Left ventricle myocardium inferior (tissue), 1 donor: ENCODE measurements at regions not wholly inside any gene's neighbourhood (a gene's known extent, or its start where the extent isn't known, plus 50 kb on each side); places are given as distances from the start of the nearest gene placed in this dataset.
"Not testable (repeated sequence)": the region's sequence is repeated elsewhere in the genome, so short reads cannot be mapped to it uniquely, and the experiment has no call there.

Experiments
- DNase-seq: peaks from one replicate; pipeline ENCODE4 v3.0.0-alpha.2; 2020
- H3K27ac ChIP-seq: fragments of 200-600 bp; replicated peaks from 2 replicates; pipeline ENCODE4 v1.8.0; 2021
- H3K27me3 ChIP-seq: fragments of 200-600 bp; 2 replicates; pipeline ENCODE4 v1.8.0; 2021; ENCODE audit warnings: low read depth
- H3K36me3 ChIP-seq: fragments of 200-600 bp; 2 replicates; pipeline ENCODE4 v1.8.0; 2021
- H3K4me1 ChIP-seq: fragments of 200-600 bp; 2 replicates; pipeline ENCODE4 v1.8.0; 2021
- H3K4me3 ChIP-seq: fragments of 200-600 bp; 2 replicates; pipeline ENCODE4 v1.8.0; 2021; ENCODE audit warnings: mild to moderate bottlenecking, moderate library complexity
- H3K9me3 ChIP-seq: fragments of 200-600 bp; replicated peaks from 2 replicates; pipeline ENCODE4 v1.8.0; 2021
- intact Hi-C: fragments of 100-400 bp; cut with micrococcal nuclease; formaldehyde crosslinking; loops from one replicate; pipeline ENCODE4 v1.11.0; 2022
- TF ChIP-seq, protein P1 (sequence below): fragments of 200-600 bp; IDR thresholded peaks from 2 replicates; pipeline ENCODE4 v1.8.0; 2021; ENCODE audit warnings: antibody characterized with exemption, mild to moderate bottlenecking, borderline replicate concordance
- donor health status: DM: no; HTN: yes; CAD: no; lungs with severe emphysema.

DNA sequence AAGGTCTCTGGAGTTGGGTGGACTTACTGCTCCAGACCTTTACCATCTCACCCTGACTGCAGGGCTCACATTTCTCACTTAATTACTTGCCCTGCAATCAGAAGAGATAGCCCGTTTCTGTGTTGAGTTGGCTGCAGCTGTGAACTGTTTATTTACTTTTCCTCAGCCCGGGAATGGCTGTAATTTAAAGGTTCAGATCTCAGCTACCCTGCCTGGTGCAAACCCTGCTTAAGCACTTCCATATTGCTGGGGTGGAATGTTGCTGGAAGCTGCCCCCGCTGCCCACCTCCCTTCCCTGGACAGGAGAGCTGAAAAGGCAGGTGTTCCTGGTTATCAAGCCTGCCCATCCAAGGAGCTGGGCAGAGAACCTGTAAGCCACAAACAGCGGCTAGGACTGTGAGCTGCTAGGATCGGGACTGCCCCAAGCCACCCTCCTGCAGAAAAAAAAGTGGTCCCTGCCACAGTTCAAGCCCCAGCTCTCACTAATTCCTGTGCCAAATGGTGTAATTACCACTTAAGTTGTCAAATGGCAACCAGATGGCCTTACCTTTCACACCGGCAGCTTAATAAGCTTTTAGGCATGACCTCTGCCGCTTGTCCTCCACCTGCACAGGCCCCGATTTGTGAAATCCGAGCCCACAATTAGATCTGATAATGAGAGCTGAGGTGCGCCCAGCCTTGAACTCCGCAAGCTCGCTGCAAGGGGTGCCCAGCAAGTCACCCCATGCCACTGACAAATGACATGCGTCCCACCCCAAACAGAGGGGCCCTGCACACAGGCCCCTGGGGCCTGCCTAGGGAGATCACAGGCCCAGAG, 269.8 kb downstream of the C16orf95 start:
- DNase-seq, result no peak
- Histone ChIP-seq H3K27ac (no peak overlapping the region), H3K36me3 (no peaks in the 10 kb centered on the region), H3K27me3 (peaks cover 5% of the 10 kb centered on the region), H3K4me3 (no peak overlapping the region), H3K9me3 (no peaks in the 10 kb centered on the region), H3K4me1 (peaks cover 17% of the 10 kb centered on the region)
- TF ChIP-seq, protein P1, sequence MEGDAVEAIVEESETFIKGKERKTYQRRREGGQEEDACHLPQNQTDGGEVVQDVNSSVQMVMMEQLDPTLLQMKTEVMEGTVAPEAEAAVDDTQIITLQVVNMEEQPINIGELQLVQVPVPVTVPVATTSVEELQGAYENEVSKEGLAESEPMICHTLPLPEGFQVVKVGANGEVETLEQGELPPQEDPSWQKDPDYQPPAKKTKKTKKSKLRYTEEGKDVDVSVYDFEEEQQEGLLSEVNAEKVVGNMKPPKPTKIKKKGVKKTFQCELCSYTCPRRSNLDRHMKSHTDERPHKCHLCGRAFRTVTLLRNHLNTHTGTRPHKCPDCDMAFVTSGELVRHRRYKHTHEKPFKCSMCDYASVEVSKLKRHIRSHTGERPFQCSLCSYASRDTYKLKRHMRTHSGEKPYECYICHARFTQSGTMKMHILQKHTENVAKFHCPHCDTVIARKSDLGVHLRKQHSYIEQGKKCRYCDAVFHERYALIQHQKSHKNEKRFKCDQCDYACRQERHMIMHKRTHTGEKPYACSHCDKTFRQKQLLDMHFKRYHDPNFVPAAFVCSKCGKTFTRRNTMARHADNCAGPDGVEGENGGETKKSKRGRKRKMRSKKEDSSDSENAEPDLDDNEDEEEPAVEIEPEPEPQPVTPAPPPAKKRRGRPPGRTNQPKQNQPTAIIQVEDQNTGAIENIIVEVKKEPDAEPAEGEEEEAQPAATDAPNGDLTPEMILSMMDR, result no peak
- intact Hi-C loops, result no loop called here

DNA sequence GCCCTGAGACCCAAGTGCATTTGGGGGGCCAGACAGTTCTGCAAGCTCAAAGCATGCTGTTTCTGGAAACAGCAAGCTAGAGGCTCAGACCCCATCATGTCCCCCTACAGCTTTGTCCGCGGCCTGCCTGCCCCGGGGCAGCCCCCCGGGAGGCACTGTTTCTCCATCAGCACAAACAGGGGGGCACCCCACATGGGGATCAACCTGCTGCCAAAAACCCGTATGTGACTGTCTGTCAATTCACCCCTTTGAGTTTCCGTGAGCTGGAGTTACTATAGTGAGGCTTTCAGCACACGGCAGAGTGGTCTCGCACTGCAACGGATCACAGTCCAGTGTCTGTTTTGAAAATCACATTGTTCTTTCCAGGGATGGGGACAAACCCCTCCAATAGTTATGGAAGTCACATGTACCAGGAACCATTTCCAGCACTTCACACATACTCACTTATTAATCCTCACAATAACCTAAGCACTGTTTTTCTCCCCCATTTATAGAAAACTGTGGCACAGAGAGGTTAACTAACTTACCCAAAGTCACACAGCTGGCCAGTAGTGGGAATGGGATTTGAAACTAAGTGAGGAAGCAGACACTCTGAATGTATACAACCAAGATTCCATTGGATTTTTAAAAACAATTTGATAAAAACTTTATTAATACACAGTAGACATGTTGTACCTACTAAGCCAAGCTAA, 269.0 kb downstream of the C16orf95 start:
- DNase-seq, result no peak
- Histone ChIP-seq H3K36me3 (no peaks in the 10 kb centered on the region), H3K4me3 (no peak overlapping the region), H3K4me1 (peaks cover 9% of the 10 kb centered on the region), H3K9me3 (no peaks in the 10 kb centered on the region), H3K27me3 (peaks cover 13% of the 10 kb centered on the region), H3K27ac (no peak overlapping the region)
- TF ChIP-seq, protein P1, result no peak
- intact Hi-C loops, result no loop called here

DNA sequence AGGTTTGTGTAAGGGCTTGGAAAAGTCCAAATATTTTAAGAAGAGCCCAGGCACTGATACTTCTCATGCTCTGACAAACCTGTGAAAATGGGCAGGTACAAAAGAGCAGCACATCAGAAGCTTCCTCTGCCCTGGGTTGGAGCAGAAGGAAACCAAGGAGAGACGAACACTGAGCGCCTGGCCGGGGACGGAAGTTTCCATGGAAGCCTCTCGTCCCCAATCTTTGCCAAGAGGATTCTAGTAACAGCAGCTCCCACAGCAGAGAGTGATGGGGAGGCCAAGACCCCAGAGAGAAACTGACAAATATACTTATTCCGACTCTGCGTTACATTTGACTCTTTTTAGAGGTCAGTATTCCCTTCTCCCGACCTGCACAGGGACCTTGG, 268.5 kb downstream of the C16orf95 start:
- H3K36me3 ChIP-seq, result no peaks in the 10 kb centered on the region
- H3K4me3 ChIP-seq, result no peak overlapping the region
- peaks cover 4% of the 10 kb centered on the region for H3K4me1 ChIP-seq
- intact Hi-C loops, result no loop called here
- TF ChIP-seq, protein P1, result no peak
- peaks cover 2% of the 10 kb centered on the region for H3K9me3 ChIP-seq
- H3K27ac ChIP-seq, result no peak overlapping the region
- no peak for DNase-seq
- peaks cover 18% of the 10 kb centered on the region for H3K27me3 ChIP-seq

DNA sequence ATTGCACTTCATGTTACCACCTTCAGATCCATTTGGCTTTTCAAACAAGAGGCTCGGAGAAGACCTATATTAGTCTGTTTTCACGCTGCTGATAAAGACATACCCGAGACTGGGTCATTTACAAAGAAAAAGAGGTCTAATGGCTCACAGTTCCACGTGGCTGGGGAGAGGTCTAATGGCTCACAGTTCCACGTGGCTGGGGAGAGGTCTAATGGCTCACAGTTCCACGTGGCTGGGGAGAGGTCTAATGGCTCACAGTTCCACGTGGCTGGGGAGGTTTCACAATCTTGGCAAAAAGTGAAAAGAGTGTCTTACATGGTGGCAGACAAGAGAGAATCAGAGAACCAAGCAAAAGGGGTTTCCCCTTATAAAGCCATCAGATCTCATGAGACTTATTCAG, 268.0 kb downstream of the C16orf95 start:
- H3K4me1 ChIP-seq, DNase-seq, intact Hi-C loops, H3K27ac ChIP-seq, H3K36me3 ChIP-seq, H3K9me3 ChIP-seq, H3K4me3 ChIP-seq: not testable (repeated sequence)
- H3K27me3 ChIP-seq, result peaks cover 23% of the 10 kb centered on the region

DNA sequence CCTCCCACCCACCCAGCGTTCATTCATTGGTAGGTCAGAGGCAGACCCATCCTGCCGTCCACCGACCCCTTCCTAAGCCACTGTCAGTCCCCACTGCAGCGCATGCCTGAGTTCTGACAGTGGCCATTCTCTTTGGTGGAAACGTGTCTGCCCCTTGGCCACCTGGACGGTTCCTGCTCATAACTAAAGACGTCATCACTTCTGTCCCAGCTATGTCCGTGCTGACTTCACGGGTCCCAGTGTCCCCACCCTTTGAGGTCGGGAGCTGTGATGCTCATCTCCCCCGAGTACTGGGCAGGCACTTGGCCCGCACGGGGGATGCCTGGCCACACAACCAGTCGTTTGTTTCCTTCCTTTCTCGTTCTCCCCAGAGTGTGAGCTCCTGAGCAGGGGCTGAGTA, 267.1 kb downstream of the C16orf95 start:
- TF ChIP-seq, protein P1, result no peak
- Histone ChIP-seq H3K27ac (no peak overlapping the region), H3K27me3 (peaks cover 27% of the 10 kb centered on the region), H3K36me3 (no peaks in the 10 kb centered on the region), H3K4me3 (no peak overlapping the region), H3K4me1 (no peaks in the 10 kb centered on the region), H3K9me3 (peaks cover 12% of the 10 kb centered on the region)
- DNase-seq, result no peak
- intact Hi-C loops, result no loop called here
